ENCODE measurements at regions not wholly inside any gene's neighbourhood (a gene's known extent, or its start where the extent isn't known, plus 50 kb on each side); places are given as distances from the start of the nearest gene placed in this dataset.
"Not testable (repeated sequence)": the region's sequence is repeated elsewhere in the genome, so short reads cannot be mapped to it uniquely, and the experiment has no call there.

- DNase-seq = peak; percentile 78
These were observed 487.7 kb downstream of the TYW1 start for GRCh38 chr7:67484244-67484751.

GRCh38 chr7:67486401-67486800 lies 489.8 kb downstream of the TYW1 start:
- DNase-seq = no peak

- no peak for DNase-seq
These were observed 490.7 kb downstream of the TYW1 start for GRCh38 chr7:67487316-67487715.

GRCh38 chr7:67489881-67490280 lies 493.2 kb downstream of the TYW1 start:
- DNase-seq = no peak

GRCh38 chr7:67493366-67493765 lies 496.7 kb downstream of the TYW1 start:
- no peak for DNase-seq

GRCh38 chr7:67496589-67496988 lies 500.0 kb downstream of the TYW1 start:
- DNase-seq = no peak

- DNase-seq = not testable (repeated sequence)
These were observed 501.3 kb downstream of the TYW1 start for GRCh38 chr7:67497914-67498313.

- DNase-seq = no peak
These were observed 506.3 kb downstream of the TYW1 start for GRCh38 chr7:67502929-67503328.

- DNase-seq = no peak
These were observed 508.8 kb downstream of the TYW1 start for GRCh38 chr7:67505449-67505848.

- no peak for DNase-seq
These were observed 515.8 kb downstream of the TYW1 start for GRCh38 chr7:67512481-67512880.

- no peak for DNase-seq
These were observed 521.9 kb downstream of the TYW1 start for GRCh38 chr7:67518580-67518979.

GRCh38 chr7:67519171-67519570 lies 522.5 kb downstream of the TYW1 start:
- DNase-seq = peak; percentile 36

GRCh38 chr7:67522504-67522903 lies 525.9 kb downstream of the TYW1 start:
- no peak for DNase-seq

- no peak for DNase-seq
These were observed 527.1 kb downstream of the TYW1 start for GRCh38 chr7:67523713-67524112.

GRCh38 chr7:67525588-67525987 lies 529.0 kb downstream of the TYW1 start:
- no peak for DNase-seq

GRCh38 chr7:67535241-67535989 lies 538.8 kb downstream of the TYW1 start:
- no peak for DNase-seq

- DNase-seq = no peak
These were observed 546.3 kb downstream of the TYW1 start for GRCh38 chr7:67542916-67543315.

GRCh38 chr7:67547183-67547907 lies 550.7 kb downstream of the TYW1 start:
- DNase-seq = no peak

GRCh38 chr7:67549126-67549525 lies 552.5 kb downstream of the TYW1 start:
- DNase-seq = no peak

- DNase-seq = no peak
These were observed 554.3 kb downstream of the TYW1 start for GRCh38 chr7:67550801-67551436.

- DNase-seq = no peak
These were observed 556.1 kb downstream of the TYW1 start for GRCh38 chr7:67552738-67553137.

GRCh38 chr7:67553378-67553777 lies 556.7 kb downstream of the TYW1 start:
- no peak for DNase-seq

GRCh38 chr7:67554986-67555385 lies 558.4 kb downstream of the TYW1 start:
- no peak for DNase-seq

- DNase-seq = no peak
These were observed 568.3 kb downstream of the TYW1 start for GRCh38 chr7:67564959-67565358.
